Muscle of leg (tissue), 3 donors: ENCODE measurements at regions not wholly inside any gene's neighbourhood (a gene's known extent, or its start where the extent isn't known, plus 50 kb on each side); places are given as distances from the start of the nearest gene placed in this dataset.

Source experiments
- DNase-seq: peaks from one replicate; pipeline ENCODE4 v3.0.0; 2013
- H3K27ac ChIP-seq: one replicate; pipeline ENCODE4 v1.5.1; 2013; ENCODE audit warnings: mild to moderate bottlenecking, low read length, control low read depth
- H3K27me3 ChIP-seq: one replicate; pipeline ENCODE4 v1.6.1; 2013; ENCODE audit warnings: low read length; ENCODE audit not compliant: control insufficient read depth, insufficient read depth
- H3K36me3 ChIP-seq: one replicate; pipeline ENCODE4 v1.6.1; 2013; ENCODE audit warnings: low read length; ENCODE audit not compliant: control insufficient read depth, insufficient read depth
- H3K4me1 ChIP-seq: one replicate; pipeline ENCODE4 v1.6.1; 2013; ENCODE audit warnings: low read length; ENCODE audit not compliant: control insufficient read depth, insufficient read depth
- H3K4me3 ChIP-seq: one replicate; pipeline ENCODE4 v1.5.1; 2013; ENCODE audit warnings: low read length, control low read depth
- H3K9me3 ChIP-seq: replicated peaks from 2 replicates; pipeline ENCODE4 v1.6.1; 2013; ENCODE audit warnings: low read depth, low read length; ENCODE audit not compliant: control insufficient read depth
- WGBS: methylation state at CpG from one replicate; pipeline ENCODE4 v1.1.5; 2013; ENCODE audit warnings: missing lambda C conversion rate; ENCODE audit not compliant: insufficient coverage; 5-methylcytosine and 5-hydroxymethylcytosine counted together

- Histone ChIP-seq H3K36me3 (no peaks in the 10 kb centered on the region), H3K27ac (no peak overlapping the region), H3K4me3 (no peak overlapping the region), H3K9me3 (peaks cover 8% of the 10 kb centered on the region), H3K4me1 (peaks cover 3% of the 10 kb centered on the region), H3K27me3 (peaks cover 11% of the 10 kb centered on the region)
- 21% methylated on average over 15 of the region's 16 CpGs for WGBS
- DNase-seq = no peak
Observed at GRCh38 chr1:38444770-38445442, 398.3 kb upstream of the POU3F1 start.

DNA sequence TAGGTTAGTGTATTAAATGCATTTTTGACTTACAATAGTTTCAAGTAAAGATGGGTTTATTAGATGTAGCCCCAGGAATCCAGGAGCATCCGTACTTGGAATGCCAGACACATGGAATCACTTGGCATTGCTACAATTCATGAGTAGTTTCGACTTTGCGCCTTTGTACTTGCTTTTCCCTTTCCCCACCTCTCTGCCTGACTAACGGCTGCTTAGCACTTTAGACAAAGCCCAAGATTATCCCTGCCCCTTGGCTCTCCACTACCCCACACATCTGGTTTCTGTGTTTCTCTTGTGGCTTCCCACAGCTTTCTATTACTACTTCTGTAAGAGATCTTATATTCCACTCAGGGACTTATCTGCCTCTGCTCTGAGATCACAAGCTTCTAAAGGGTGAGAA, 397.7 kb upstream of the POU3F1 start:
- H3K9me3 ChIP-seq = peaks cover 8% of the 10 kb centered on the region
- H3K27me3 ChIP-seq = peaks cover 11% of the 10 kb centered on the region
- no peak overlapping the region for H3K4me3 ChIP-seq
- 14% methylated on average over 4 of the region's 4 CpGs for WGBS
- peaks cover 3% of the 10 kb centered on the region for H3K4me1 ChIP-seq
- H3K36me3 ChIP-seq = no peaks in the 10 kb centered on the region
- H3K27ac ChIP-seq = no peak overlapping the region
- DNase-seq = peak; percentile 40

DNA sequence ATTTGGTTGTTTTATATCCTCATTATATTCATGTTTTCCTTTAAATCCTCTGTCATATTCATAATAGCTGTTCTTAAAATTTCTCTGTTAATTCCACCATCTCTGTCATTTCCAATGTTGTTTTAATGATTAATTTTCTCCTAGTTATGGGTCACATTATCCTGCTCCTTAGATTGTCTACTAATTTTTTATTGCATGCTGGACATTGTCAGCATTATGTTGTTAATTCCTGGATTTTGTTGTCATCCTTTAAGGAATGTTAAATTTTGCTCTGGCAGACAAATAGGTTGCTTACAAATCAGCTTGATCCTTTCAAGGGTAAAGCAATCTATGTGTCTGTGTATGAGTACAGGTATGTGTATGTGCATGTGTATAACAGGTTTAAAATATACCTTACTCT, 393.8 kb upstream of the POU3F1 start:
- peaks cover 3% of the 10 kb centered on the region for H3K27me3 ChIP-seq
- no peak overlapping the region for H3K27ac ChIP-seq
- no peak for DNase-seq

GRCh38 chr1:38436749-38437148, 390.2 kb upstream of the POU3F1 start:
- Histone ChIP-seq H3K4me3 (no peak overlapping the region), H3K36me3 (no peaks in the 10 kb centered on the region), H3K9me3 (peaks cover 8% of the 10 kb centered on the region), H3K27me3 (peaks cover 4% of the 10 kb centered on the region), H3K27ac (no peak overlapping the region), H3K4me1 (no peaks in the 10 kb centered on the region)
- 20% methylated on average over 1 of the region's 4 CpGs for WGBS
- no peak for DNase-seq

More for the DNA sequence above, 393.8 kb upstream of the POU3F1 start:
- Histone ChIP-seq H3K9me3 (peaks cover 8% of the 10 kb centered on the region), H3K4me3 (no peak overlapping the region), H3K4me1 (peaks cover 3% of the 10 kb centered on the region), H3K36me3 (no peaks in the 10 kb centered on the region)

- no peak for DNase-seq
- Histone ChIP-seq H3K27ac (no peak overlapping the region), H3K4me3 (no peak overlapping the region), H3K27me3 (peaks cover 4% of the 10 kb centered on the region), H3K36me3 (no peaks in the 10 kb centered on the region), H3K9me3 (peaks cover 6% of the 10 kb centered on the region), H3K4me1 (no peaks in the 10 kb centered on the region)
- WGBS = no CpG with 5 or more reads among the region's 9 CpGs
Observed at GRCh38 chr1:38436006-38436405, 389.4 kb upstream of the POU3F1 start.

- Histone ChIP-seq H3K36me3 (no peaks in the 10 kb centered on the region), H3K4me1 (no peaks in the 10 kb centered on the region), H3K9me3 (no peaks in the 10 kb centered on the region), H3K4me3 (no peak overlapping the region), H3K27ac (no peak overlapping the region), H3K27me3 (peaks cover 4% of the 10 kb centered on the region)
- DNase-seq = no peak
- WGBS = 49% methylated on average over 5 of the region's 10 CpGs
Observed at GRCh38 chr1:38433084-38433722, 386.6 kb upstream of the POU3F1 start.

DNA sequence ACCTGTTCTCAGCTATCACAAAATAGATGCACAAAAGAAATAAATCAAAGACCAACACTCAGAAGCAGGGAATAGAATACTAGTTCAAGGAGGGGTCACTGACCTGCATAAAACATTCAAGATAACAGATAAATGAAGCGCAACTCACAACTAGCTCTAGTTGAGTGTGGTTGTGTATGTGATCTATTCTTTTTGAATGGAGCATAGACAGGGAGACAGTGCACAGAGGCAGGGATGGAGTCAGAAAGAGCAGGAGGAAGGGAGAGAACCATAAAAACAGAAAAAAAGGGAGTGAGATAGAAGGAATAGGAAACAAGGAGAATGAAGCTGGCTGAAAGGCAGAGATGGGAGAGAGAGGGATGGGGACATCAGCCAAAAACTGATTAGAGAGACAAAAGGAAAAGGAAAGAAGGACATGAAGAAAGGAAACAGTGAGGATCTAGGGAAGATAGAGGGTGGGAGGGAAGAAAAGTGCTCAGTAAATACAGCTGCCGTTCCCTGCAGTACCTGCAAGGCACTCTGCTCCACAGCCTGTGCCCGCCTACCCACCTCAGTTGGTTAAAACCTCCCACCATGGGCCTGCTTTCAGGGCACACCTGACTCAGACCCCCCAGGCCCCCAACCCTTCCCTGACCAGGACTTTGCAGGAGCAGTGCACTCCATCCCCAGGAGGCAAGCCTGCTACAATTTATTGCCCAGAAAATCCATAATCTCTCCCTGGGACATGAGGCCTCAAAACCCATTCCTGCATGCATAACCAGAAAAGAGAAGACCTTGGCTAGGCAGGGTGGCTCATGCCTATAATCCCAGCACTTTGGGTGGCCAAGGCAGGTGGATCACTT, 385.2 kb upstream of the POU3F1 start:
- Histone ChIP-seq H3K27me3 (peaks cover 4% of the 10 kb centered on the region), H3K4me3 (no peak overlapping the region), H3K36me3 (no peaks in the 10 kb centered on the region), H3K27ac (no peak overlapping the region), H3K9me3 (no peaks in the 10 kb centered on the region), H3K4me1 (no peaks in the 10 kb centered on the region)
- DNase-seq = no peak
- WGBS = 100% methylated on average over 2 of the region's 3 CpGs

- no peaks in the 10 kb centered on the region for H3K9me3 ChIP-seq
- no peaks in the 10 kb centered on the region for H3K36me3 ChIP-seq
- no peaks in the 10 kb centered on the region for H3K4me1 ChIP-seq
- no peak overlapping the region for H3K27ac ChIP-seq
- H3K27me3 ChIP-seq = peaks cover 4% of the 10 kb centered on the region
- DNase-seq = no peak
- no peak overlapping the region for H3K4me3 ChIP-seq
Observed at GRCh38 chr1:38430949-38431348, 384.4 kb upstream of the POU3F1 start.

GRCh38 chr1:38424677-38425076, 378.1 kb upstream of the POU3F1 start:
- Histone ChIP-seq H3K4me3 (no peak overlapping the region), H3K36me3 (no peaks in the 10 kb centered on the region), H3K9me3 (no peaks in the 10 kb centered on the region), H3K27ac (no peak overlapping the region), H3K27me3 (no peaks in the 10 kb centered on the region), H3K4me1 (no peaks in the 10 kb centered on the region)
- WGBS = 84% methylated on average over 2 of the region's 2 CpGs
- DNase-seq = no peak

GRCh38 chr1:38420666-38421065, 374.1 kb upstream of the POU3F1 start:
- H3K36me3 ChIP-seq = no peaks in the 10 kb centered on the region
- no peak for DNase-seq
- H3K9me3 ChIP-seq = no peaks in the 10 kb centered on the region
- WGBS = 51% methylated on average over 4 of the region's 4 CpGs
- H3K27ac ChIP-seq = no peak overlapping the region
- H3K4me1 ChIP-seq = no peaks in the 10 kb centered on the region
- H3K27me3 ChIP-seq = no peaks in the 10 kb centered on the region
- H3K4me3 ChIP-seq = no peak overlapping the region
